ENCODE measurements at regions not wholly inside any gene's neighbourhood (a gene's known extent, or its start where the extent isn't known, plus 50 kb on each side); places are given as distances from the start of the nearest gene placed in this dataset.
"Not testable (repeated sequence)": the region's sequence is repeated elsewhere in the genome, so short reads cannot be mapped to it uniquely, and the experiment has no call there.

DNA sequence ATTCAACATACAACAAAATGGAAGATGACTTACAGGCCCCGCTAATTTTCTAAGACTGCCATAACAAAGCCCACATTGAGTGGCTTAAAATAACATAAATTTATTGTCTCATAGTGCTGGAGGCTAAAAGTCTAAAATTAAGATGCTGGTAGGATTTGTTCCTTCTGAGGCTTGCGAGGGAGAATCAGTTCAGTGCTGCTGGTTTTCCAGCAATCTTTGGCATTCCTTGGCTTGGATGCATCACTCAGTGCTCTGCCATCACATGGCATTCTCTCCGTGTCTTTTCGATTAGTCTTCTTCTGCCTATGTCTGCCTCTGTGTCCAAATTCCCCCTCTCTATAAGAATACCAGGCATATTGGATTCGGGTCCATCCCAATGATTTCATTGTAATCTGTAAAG is 959.3 kb upstream of the TMEFF2 start:
- Histone ChIP-seq H3K27ac (ENCODE audit: low read depth, low read length) (no peak overlapping the region), H3K4me3 (ENCODE audit: insufficient read depth, low read length) (no peak overlapping the region), H4K20me1 (ENCODE audit: insufficient read depth, low read length) (no peaks in the 10 kb centered on the region), H3K27me3 (ENCODE audit: insufficient read depth, low read length) (no peaks in the 10 kb centered on the region), H3K9me3 (ENCODE audit: low read depth, low read length) (no peaks in the 10 kb centered on the region), H3K79me2 (ENCODE audit: insufficient read depth, low read length) (no peaks in the 10 kb centered on the region), H2AFZ (ENCODE audit: low read length) (no peak overlapping the region), H3K4me1 (ENCODE audit: insufficient read depth, low read length) (no peaks in the 10 kb centered on the region), H3K36me3 (ENCODE audit: insufficient read depth, low read length) (no peaks in the 10 kb centered on the region), H3K4me2 (ENCODE audit: insufficient read depth, low read length) (no peak overlapping the region)
- no peak for DNase-seq (ENCODE audit: insufficient read length, low spot score, missing footprints)
- TF ChIP-seq, protein P1, sequence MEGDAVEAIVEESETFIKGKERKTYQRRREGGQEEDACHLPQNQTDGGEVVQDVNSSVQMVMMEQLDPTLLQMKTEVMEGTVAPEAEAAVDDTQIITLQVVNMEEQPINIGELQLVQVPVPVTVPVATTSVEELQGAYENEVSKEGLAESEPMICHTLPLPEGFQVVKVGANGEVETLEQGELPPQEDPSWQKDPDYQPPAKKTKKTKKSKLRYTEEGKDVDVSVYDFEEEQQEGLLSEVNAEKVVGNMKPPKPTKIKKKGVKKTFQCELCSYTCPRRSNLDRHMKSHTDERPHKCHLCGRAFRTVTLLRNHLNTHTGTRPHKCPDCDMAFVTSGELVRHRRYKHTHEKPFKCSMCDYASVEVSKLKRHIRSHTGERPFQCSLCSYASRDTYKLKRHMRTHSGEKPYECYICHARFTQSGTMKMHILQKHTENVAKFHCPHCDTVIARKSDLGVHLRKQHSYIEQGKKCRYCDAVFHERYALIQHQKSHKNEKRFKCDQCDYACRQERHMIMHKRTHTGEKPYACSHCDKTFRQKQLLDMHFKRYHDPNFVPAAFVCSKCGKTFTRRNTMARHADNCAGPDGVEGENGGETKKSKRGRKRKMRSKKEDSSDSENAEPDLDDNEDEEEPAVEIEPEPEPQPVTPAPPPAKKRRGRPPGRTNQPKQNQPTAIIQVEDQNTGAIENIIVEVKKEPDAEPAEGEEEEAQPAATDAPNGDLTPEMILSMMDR (IDR thresholded peaks at IDR 0.05; ENCODE audit: extremely low read depth, low read depth, low read length): no peak

DNA sequence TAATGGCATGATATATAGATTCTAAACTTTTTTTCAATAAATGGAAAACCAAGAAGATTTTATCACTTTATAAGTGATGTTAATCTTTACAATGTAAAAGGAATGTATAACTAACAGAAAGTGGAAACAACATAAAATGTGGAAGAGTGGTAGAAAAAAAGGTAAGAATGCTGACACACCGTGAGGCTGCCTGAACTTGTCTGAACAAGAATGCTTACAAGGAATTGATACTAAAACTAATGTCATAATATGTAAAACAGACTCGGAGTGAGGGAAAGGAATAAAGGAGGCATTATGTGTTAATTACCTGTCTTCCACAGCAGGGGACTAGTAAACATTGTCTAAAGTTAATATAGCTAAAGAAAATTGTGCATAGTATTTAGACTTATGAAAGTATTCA is 958.8 kb upstream of the TMEFF2 start:
- no peak overlapping the region for H2AFZ ChIP-seq (ENCODE audit: low read length)
- no peaks in the 10 kb centered on the region for H3K36me3 ChIP-seq (ENCODE audit: insufficient read depth, low read length)
- no peaks in the 10 kb centered on the region for H3K9me3 ChIP-seq (ENCODE audit: low read depth, low read length)
- no peaks in the 10 kb centered on the region for H3K4me1 ChIP-seq (ENCODE audit: insufficient read depth, low read length)
- no peak overlapping the region for H3K27ac ChIP-seq (ENCODE audit: low read depth, low read length)
- no peak overlapping the region for H3K4me3 ChIP-seq (ENCODE audit: insufficient read depth, low read length)
- H3K4me2 ChIP-seq (ENCODE audit: insufficient read depth, low read length): no peak overlapping the region
- no peaks in the 10 kb centered on the region for H4K20me1 ChIP-seq (ENCODE audit: insufficient read depth, low read length)
- DNase-seq (ENCODE audit: insufficient read length, low spot score, missing footprints): no peak
- TF ChIP-seq, protein P1 (IDR thresholded peaks at IDR 0.05; ENCODE audit: extremely low read depth, low read depth, low read length): no peak
- no peaks in the 10 kb centered on the region for H3K27me3 ChIP-seq (ENCODE audit: insufficient read depth, low read length)
- no peaks in the 10 kb centered on the region for H3K79me2 ChIP-seq (ENCODE audit: insufficient read depth, low read length)

DNA sequence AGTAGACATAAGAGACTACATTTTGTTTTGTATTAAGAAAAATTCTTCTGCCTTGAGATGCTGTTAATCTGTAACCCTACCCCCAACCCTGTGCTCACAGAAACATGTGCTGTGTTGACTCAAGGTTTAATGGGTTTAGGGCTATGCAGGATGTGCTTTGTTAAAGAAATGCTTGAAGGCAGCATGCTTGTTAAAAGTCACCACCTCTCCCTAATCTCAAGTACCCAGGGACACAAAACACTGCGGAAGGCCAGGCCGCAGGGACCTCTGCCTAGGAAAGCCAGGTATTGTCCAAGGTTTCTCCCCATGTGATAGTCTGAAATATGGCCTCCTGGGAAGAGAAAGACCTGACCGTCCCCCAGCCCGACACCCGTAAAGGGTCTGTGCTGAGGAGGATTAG is 947.7 kb upstream of the TMEFF2 start:
- H3K27ac ChIP-seq (ENCODE audit: low read depth, low read length); H3K9me3 ChIP-seq (ENCODE audit: low read depth, low read length); H3K4me1 ChIP-seq (ENCODE audit: insufficient read depth, low read length); H3K27me3 ChIP-seq (ENCODE audit: insufficient read depth, low read length); H4K20me1 ChIP-seq (ENCODE audit: insufficient read depth, low read length); H3K79me2 ChIP-seq (ENCODE audit: insufficient read depth, low read length); H2AFZ ChIP-seq (ENCODE audit: low read length); H3K36me3 ChIP-seq (ENCODE audit: insufficient read depth, low read length); H3K4me2 ChIP-seq (ENCODE audit: insufficient read depth, low read length); H3K4me3 ChIP-seq (ENCODE audit: insufficient read depth, low read length); DNase-seq (ENCODE audit: insufficient read length, low spot score, missing footprints): not testable (repeated sequence)

DNA sequence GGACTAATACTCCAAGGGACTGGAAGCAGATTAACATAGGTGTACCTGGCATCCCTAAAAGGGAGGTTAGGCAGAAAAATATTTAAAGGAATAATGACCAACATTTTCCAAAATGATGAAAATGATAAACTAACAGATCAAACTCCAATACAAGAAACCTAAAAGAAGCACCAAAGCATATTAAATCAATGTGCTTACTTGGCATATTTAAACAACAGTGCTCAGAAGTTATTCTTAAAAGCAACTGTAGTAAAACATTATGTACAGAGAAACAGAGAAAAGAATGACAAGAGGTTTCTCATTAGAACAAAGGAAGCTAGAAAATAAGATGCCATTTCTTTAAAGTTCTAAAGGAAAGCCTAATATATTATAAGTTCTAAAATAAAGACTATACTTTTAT is 947.3 kb upstream of the TMEFF2 start:
- Histone ChIP-seq H3K4me2 (ENCODE audit: insufficient read depth, low read length) (no peak overlapping the region), H3K4me1 (ENCODE audit: insufficient read depth, low read length) (no peaks in the 10 kb centered on the region), H3K36me3 (ENCODE audit: insufficient read depth, low read length) (no peaks in the 10 kb centered on the region), H3K79me2 (ENCODE audit: insufficient read depth, low read length) (no peaks in the 10 kb centered on the region), H4K20me1 (ENCODE audit: insufficient read depth, low read length) (no peaks in the 10 kb centered on the region), H3K27me3 (ENCODE audit: insufficient read depth, low read length) (no peaks in the 10 kb centered on the region), H3K9me3 (ENCODE audit: low read depth, low read length) (no peaks in the 10 kb centered on the region), H2AFZ (ENCODE audit: low read length) (no peak overlapping the region), H3K4me3 (ENCODE audit: insufficient read depth, low read length) (no peak overlapping the region), H3K27ac (ENCODE audit: low read depth, low read length) (no peak overlapping the region)
- TF ChIP-seq, protein P1 (IDR thresholded peaks at IDR 0.05; ENCODE audit: extremely low read depth, low read depth, low read length): no peak
- DNase-seq (ENCODE audit: insufficient read length, low spot score, missing footprints): no peak

DNA sequence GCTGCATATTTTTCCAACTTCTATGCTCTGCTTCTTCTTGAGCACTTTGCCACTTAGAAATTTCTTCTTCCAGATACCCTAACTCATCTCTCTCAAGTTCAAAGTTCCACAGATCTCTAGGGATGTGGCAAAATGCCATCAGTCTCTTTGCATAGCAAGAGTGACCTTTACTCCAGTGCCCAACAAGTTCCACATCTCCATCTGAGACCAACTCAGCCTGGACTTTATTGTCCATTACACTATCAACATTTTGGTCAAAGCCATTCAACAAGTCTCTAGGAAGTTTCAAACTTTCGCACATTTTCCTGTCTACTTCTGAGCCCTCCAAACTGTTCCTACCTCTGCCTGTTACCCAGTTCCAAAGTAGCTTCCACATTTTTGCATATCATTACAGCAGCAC is 946.2 kb upstream of the TMEFF2 start:
- not testable (repeated sequence) for H2AFZ ChIP-seq (ENCODE audit: low read length); H3K4me3 ChIP-seq (ENCODE audit: insufficient read depth, low read length)

More for the DNA sequence above, 946.2 kb upstream of the TMEFF2 start:
- H4K20me1 ChIP-seq (ENCODE audit: insufficient read depth, low read length); H3K27ac ChIP-seq (ENCODE audit: low read depth, low read length); H3K36me3 ChIP-seq (ENCODE audit: insufficient read depth, low read length); H3K79me2 ChIP-seq (ENCODE audit: insufficient read depth, low read length); H3K4me1 ChIP-seq (ENCODE audit: insufficient read depth, low read length); H3K4me2 ChIP-seq (ENCODE audit: insufficient read depth, low read length); H3K9me3 ChIP-seq (ENCODE audit: low read depth, low read length); DNase-seq (ENCODE audit: insufficient read length, low spot score, missing footprints); H3K27me3 ChIP-seq (ENCODE audit: insufficient read depth, low read length): not testable (repeated sequence)

All from osteoblast (primary cell).